Trophoblast cell (in vitro differentiated cells and primary cell): ENCODE measurements at regions not wholly inside any gene's neighbourhood (a gene's known extent, or its start where the extent isn't known, plus 50 kb on each side); places are given as distances from the start of the nearest gene placed in this dataset.

ENCODE experiments used
- DNase-seq, 2 donors: peaks; one replicate each; pipeline ENCODE4 v3.0.0-alpha.2; 2016
- H2AFZ ChIP-seq: 2 replicates; pipeline ENCODE4 v1.6.1; 2013; ENCODE audit warnings: low read length, moderate library complexity, mild to moderate bottlenecking; ENCODE audit not compliant: insufficient read depth, poor library complexity
- H2AK5ac ChIP-seq: 2 replicates; pipeline ENCODE4 v1.6.1; 2013; ENCODE audit warnings: mild to moderate bottlenecking, low read length
- H2BK120ac ChIP-seq: 2 replicates; pipeline ENCODE4 v1.6.1; 2013; ENCODE audit warnings: low read length, mild to moderate bottlenecking, moderate library complexity; ENCODE audit not compliant: insufficient read depth, poor library complexity
- H2BK12ac ChIP-seq: 2 replicates; pipeline ENCODE4 v1.6.1; 2013; ENCODE audit warnings: mild to moderate bottlenecking, low read length, moderate library complexity
- H2BK5ac ChIP-seq: 2 replicates; pipeline ENCODE4 v1.6.1; 2013; ENCODE audit warnings: low read length, low read depth, moderate library complexity, mild to moderate bottlenecking; ENCODE audit not compliant: poor library complexity
- H3K14ac ChIP-seq: 2 replicates; pipeline ENCODE4 v1.6.1; 2013; ENCODE audit warnings: mild to moderate bottlenecking, low read length
- H3K18ac ChIP-seq: 2 replicates; pipeline ENCODE4 v1.6.1; 2013; ENCODE audit warnings: mild to moderate bottlenecking, low read length
- H3K23ac ChIP-seq: 2 replicates; pipeline ENCODE4 v1.6.1; 2013; ENCODE audit warnings: low read length
- H3K27ac ChIP-seq: 2 replicates; pipeline ENCODE4 v1.5.1; 2013; ENCODE audit warnings: low read depth, mild to moderate bottlenecking, inconsistent platforms, low read length, moderate library complexity
- H3K27me3 ChIP-seq: 2 replicates; pipeline ENCODE4 v1.6.1; 2013; ENCODE audit warnings: inconsistent platforms, mild to moderate bottlenecking, low read length, moderate library complexity; ENCODE audit not compliant: insufficient read depth
- H3K36me3 ChIP-seq, 2 experiments: 1 replicate in 1 of 2; 2 replicates in 1 of 2; pipeline ENCODE4 v1.6.1; 2013; ENCODE audit warnings: low read length in 2 of 2, mild to moderate bottlenecking in 2 of 2, moderate library complexity in 1 of 2; ENCODE audit not compliant: insufficient read depth in 2 of 2, control insufficient read depth in 1 of 2
- H3K4ac ChIP-seq: 2 replicates; pipeline ENCODE4 v1.6.1; 2013; ENCODE audit warnings: low read depth, mild to moderate bottlenecking, low read length, moderate library complexity
- H3K4me1 ChIP-seq, 2 experiments: 1 replicate in 1 of 2; 2 replicates in 1 of 2; pipeline ENCODE4 v1.6.1; 2013; ENCODE audit warnings: low read length in 2 of 2, mild to moderate bottlenecking in 2 of 2, moderate library complexity in 1 of 2; ENCODE audit not compliant: insufficient read depth in 2 of 2, control insufficient read depth in 1 of 2
- H3K4me2 ChIP-seq: 2 replicates; pipeline ENCODE4 v1.6.1; 2013; ENCODE audit warnings: inconsistent platforms, mild to moderate bottlenecking, low read length, moderate library complexity
- H3K4me3 ChIP-seq: 2 replicates; pipeline ENCODE4 v1.5.1; 2013; ENCODE audit warnings: mild to moderate bottlenecking, low read depth, low read length, inconsistent platforms
- H3K79me1 ChIP-seq: one replicate; pipeline ENCODE4 v1.6.1; 2013; ENCODE audit warnings: low read length
- H3K79me2 ChIP-seq: 2 replicates; pipeline ENCODE4 v1.6.1; 2013; ENCODE audit warnings: low read length, mild to moderate bottlenecking; ENCODE audit not compliant: control insufficient read depth, insufficient read depth, poor library complexity
- H3K9ac ChIP-seq: 2 replicates; pipeline ENCODE4 v1.6.1; 2013; ENCODE audit warnings: mild to moderate bottlenecking, low read length
- H3K9me3 ChIP-seq: 2 replicates; pipeline ENCODE4 v1.6.1; 2013; ENCODE audit warnings: low read depth, mild to moderate bottlenecking, control low read depth, inconsistent platforms, low read length; ENCODE audit not compliant: insufficient read depth
- H4K12ac ChIP-seq: 2 replicates; pipeline ENCODE4 v1.6.1; 2013; ENCODE audit warnings: low read depth, mild to moderate bottlenecking, low read length, moderate library complexity
- H4K8ac ChIP-seq: 2 replicates; pipeline ENCODE4 v1.6.1; 2013; ENCODE audit warnings: low read depth, mild to moderate bottlenecking, low read length, moderate library complexity
- H4K91ac ChIP-seq: one replicate; pipeline ENCODE4 v1.6.1; 2013; ENCODE audit warnings: low read depth, mild to moderate bottlenecking, low read length, moderate library complexity
- WGBS: extraction: QIAGEN DNeasy Blood & Tissue Kit; methylation state at CpG from one replicate; pipeline ENCODE4 v1.1.7; 2013; ENCODE audit warnings: missing lambda C conversion rate; ENCODE audit not compliant: insufficient read length, insufficient coverage; ENCODE audit errors: extremely low coverage; 5-methylcytosine and 5-hydroxymethylcytosine counted together

DNA sequence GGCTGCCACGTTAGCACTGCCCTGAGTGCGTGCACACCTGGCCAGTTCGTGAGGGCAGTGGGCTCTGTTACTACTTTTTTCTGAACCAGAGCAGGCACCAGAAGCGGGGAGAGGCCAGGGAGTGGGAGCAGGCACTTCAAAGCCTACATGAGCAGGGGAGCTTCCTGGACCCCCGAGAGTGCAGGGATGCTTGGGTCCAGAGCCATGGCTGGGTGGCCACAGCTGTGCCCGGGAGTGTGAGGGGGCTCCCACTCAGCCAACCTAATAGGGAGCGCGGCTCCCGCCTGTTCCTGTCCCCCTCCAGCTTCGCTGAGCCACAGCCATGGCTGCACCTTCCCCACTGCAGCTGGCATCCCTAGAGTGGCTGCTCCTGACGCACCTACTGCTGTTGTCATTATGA is 1423.3 kb downstream of the SI start:
- Histone ChIP-seq H2BK120ac (no peak overlapping the region), H4K12ac (no peak overlapping the region), H3K79me2 (no peaks in the 10 kb centered on the region), H3K27ac (no peak overlapping the region), H3K4ac (no peak overlapping the region), H3K4me1 (no peaks in the 10 kb centered on the region), H2BK12ac (no peak overlapping the region), H3K4me2 (no peak overlapping the region), H3K79me1 (no peaks in the 10 kb centered on the region), H2AFZ (no peak overlapping the region), H3K23ac (no peak overlapping the region), H3K4me3 (no peak overlapping the region), H3K36me3 (no peaks in the 10 kb centered on the region), H2AK5ac (no peak overlapping the region), H4K8ac (no peak overlapping the region), H3K9me3 (peaks cover 1% of the 10 kb centered on the region), H3K9ac (no peak overlapping the region), H3K18ac (no peak overlapping the region), H3K14ac (no peak overlapping the region), H4K91ac (no peak overlapping the region), H3K27me3 (no peaks in the 10 kb centered on the region), H2BK5ac (no peak overlapping the region)
- no peak for DNase-seq
- no CpG with 5 or more reads among the region's 11 CpGs for WGBS

DNA sequence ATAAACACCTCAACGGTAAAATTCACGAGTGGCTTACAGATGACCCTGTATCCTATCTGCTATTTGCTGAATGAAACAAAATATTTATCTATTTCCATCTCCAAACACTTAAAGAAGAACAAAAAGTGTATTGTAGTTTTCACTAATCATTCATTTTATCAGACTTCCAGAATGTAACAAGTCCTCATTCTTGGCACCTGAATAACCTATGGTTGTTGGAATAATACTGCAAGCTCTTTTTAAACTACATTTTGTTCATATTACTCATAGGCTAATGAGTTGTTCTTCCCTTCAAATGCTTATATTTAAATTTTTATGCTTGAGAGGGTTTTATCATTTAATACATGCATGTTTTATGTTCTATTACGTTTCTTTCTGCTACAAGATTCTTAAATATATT is 1434.1 kb downstream of the SI start:
- no peaks in the 10 kb centered on the region for H3K79me2 ChIP-seq
- H4K91ac ChIP-seq: no peak overlapping the region
- no peaks in the 10 kb centered on the region for H3K27me3 ChIP-seq
- H3K18ac ChIP-seq: no peak overlapping the region
- H3K79me1 ChIP-seq: no peaks in the 10 kb centered on the region
- no peak overlapping the region for H3K4me3 ChIP-seq
- H2BK120ac ChIP-seq: no peak overlapping the region
- no peak overlapping the region for H3K23ac ChIP-seq
- H4K12ac ChIP-seq: no peak overlapping the region
- no peak overlapping the region for H3K4ac ChIP-seq
- H3K36me3 ChIP-seq: no peaks in the 10 kb centered on the region
- H3K9ac ChIP-seq: no peak overlapping the region
- H2BK5ac ChIP-seq: no peak overlapping the region
- H3K4me2 ChIP-seq: no peak overlapping the region
- no peaks in the 10 kb centered on the region for H3K4me1 ChIP-seq
- H3K27ac ChIP-seq: no peak overlapping the region
- peak in 1 of 2 donors; percentile 69 for DNase-seq
- no peaks in the 10 kb centered on the region for H3K9me3 ChIP-seq
- no peak overlapping the region for H2AK5ac ChIP-seq
- no peak overlapping the region for H3K14ac ChIP-seq
- no CpG with 5 or more reads among the region's 3 CpGs for whole genome bisulfite sequencing
- no peak overlapping the region for H2BK12ac ChIP-seq
- no peak overlapping the region for H2AFZ ChIP-seq
- H4K8ac ChIP-seq: no peak overlapping the region

GRCh38 chr3:163632722-163633121 is 1445.6 kb downstream of the SI start:
- no peak overlapping the region for H3K4me2 ChIP-seq
- no peak overlapping the region for H3K4me3 ChIP-seq
- H4K8ac ChIP-seq: no peak overlapping the region
- no peaks in the 10 kb centered on the region for H3K79me1 ChIP-seq
- no peak overlapping the region for H2BK120ac ChIP-seq
- no peak overlapping the region for H3K23ac ChIP-seq
- no peak overlapping the region for H3K14ac ChIP-seq
- H3K79me2 ChIP-seq: no peaks in the 10 kb centered on the region
- H2AK5ac ChIP-seq: no peak overlapping the region
- H3K9me3 ChIP-seq: no peaks in the 10 kb centered on the region
- no peaks in the 10 kb centered on the region for H3K27me3 ChIP-seq
- H2BK12ac ChIP-seq: no peak overlapping the region
- no peak overlapping the region for H3K4ac ChIP-seq
- no peak overlapping the region for H3K18ac ChIP-seq
- no peak overlapping the region for H4K12ac ChIP-seq
- no peak overlapping the region for H2BK5ac ChIP-seq
- DNase-seq: no peak
- WGBS: no CpG with 5 or more reads among the region's 5 CpGs
- H3K36me3 ChIP-seq: no peaks in the 10 kb centered on the region
- no peak overlapping the region for H4K91ac ChIP-seq
- H3K4me1 ChIP-seq: no peaks in the 10 kb centered on the region
- no peak overlapping the region for H3K9ac ChIP-seq
- H2AFZ ChIP-seq: no peak overlapping the region
- no peak overlapping the region for H3K27ac ChIP-seq

GRCh38 chr3:163626753-163627152 is 1451.5 kb downstream of the SI start:
- Histone ChIP-seq H2BK12ac (no peak overlapping the region), H2BK120ac (no peak overlapping the region), H3K4me2 (no peak overlapping the region), H3K14ac (no peak overlapping the region), H3K4ac (no peak overlapping the region), H3K27ac (no peak overlapping the region), H2BK5ac (no peak overlapping the region), H4K12ac (no peak overlapping the region), H3K27me3 (no peaks in the 10 kb centered on the region), H3K18ac (no peak overlapping the region), H3K79me2 (no peaks in the 10 kb centered on the region), H3K9me3 (no peaks in the 10 kb centered on the region), H2AK5ac (no peak overlapping the region), H3K36me3 (no peaks in the 10 kb centered on the region), H3K4me1 (no peaks in the 10 kb centered on the region), H3K23ac (no peak overlapping the region), H3K9ac (no peak overlapping the region), H4K91ac (no peak overlapping the region), H3K79me1 (no peaks in the 10 kb centered on the region), H2AFZ (no peak overlapping the region), H4K8ac (no peak overlapping the region), H3K4me3 (no peak overlapping the region)
- no CpG with 5 or more reads among the region's 3 CpGs for whole genome bisulfite sequencing
- DNase-seq: no peak
